HEK293 (cell line): ENCODE measurements at regions not wholly inside any gene's neighbourhood (a gene's known extent, or its start where the extent isn't known, plus 50 kb on each side); places are given as distances from the start of the nearest gene placed in this dataset.

Experiments used
- OSR2 ChIP-seq: fragments of 450-650 bp; formaldehyde crosslinking; IDR thresholded peaks from 2 replicates; pipeline ENCODE4 v1.5.1; 2016; ENCODE audit warnings: missing biosample characterization, missing genetic modification characterization
- ZNF654 ChIP-seq: fragments of 450-650 bp; formaldehyde crosslinking; IDR thresholded peaks from 2 replicates; pipeline ENCODE4 v1.5.1; 2016; ENCODE audit warnings: low read depth, missing biosample characterization, missing genetic modification characterization

DNA sequence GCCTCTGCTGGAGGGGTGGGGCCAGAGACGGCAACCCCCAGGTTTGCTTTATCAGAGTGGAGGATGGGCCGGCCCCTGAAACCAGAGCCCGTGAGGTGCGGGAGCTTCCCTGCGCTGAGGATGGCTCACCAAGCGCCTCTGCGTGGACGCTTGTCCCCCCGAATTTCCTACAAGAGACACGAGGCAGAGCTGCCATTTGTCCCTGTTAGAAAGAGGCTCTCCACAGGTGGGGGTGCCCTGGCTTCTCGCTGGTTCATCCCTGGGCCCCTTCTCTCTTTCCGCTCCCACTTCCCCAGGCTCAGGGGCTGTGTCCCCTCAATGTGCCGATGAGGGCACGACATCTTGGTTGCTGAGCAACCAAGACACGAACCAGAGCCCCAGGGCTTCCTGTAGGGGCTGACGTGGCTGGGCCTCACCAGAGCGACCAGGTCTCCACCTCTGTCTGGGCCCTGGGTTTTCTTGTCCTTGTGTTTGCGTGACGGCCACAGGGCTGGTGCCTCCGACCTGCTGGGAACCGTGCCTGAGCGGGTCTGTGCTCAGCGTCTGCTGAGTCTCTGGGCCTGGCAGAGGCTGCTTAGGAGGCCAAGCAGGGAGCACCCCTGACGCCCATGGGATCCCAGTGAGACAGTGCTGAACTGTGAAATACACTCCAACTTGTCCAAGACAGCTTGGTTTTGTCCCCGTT lies 119.6 kb upstream of the COL5A1 start:
- TF ChIP-seq OSR2 (tag by site-specific recombination) (no peak), ZNF654 (tag by site-specific recombination) (no peak)
